ENCODE measurements at regions not wholly inside any gene's neighbourhood (a gene's known extent, or its start where the extent isn't known, plus 50 kb on each side); places are given as distances from the start of the nearest gene placed in this dataset.
"Not testable (repeated sequence)": the region's sequence is repeated elsewhere in the genome, so short reads cannot be mapped to it uniquely, and the experiment has no call there.

DNA sequence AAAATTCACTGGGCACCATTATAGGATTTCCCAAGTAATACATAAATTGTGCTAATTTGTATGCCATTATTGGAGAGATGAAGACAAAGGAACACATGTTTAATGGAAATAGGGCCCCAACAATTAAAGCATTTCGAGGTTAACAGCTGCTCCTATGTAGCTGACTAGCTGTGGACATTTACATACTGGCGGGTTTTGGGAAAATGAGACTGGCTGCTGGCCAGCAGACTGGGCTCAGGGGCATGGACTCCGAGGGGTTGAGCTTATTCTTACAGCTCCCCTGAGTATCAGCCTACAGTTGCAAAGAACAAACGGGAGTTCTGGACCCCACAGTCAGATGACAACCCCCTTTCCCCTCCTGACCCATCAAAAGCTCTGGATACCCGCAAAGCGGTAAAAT is 91.9 kb upstream of the MYO3A start:
- Mint-ChIP-seq H3K9me3 (no peaks in the 10 kb centered on the region), H3K4me1 (no peaks in the 10 kb centered on the region), H3K27me3 (ENCODE audit: low read depth) (peaks cover 2% of the 10 kb centered on the region), H3K27ac (ENCODE audit: unreplicated experiment) (no peak overlapping the region), H3K4me3 (no peak overlapping the region), H3K36me3 (ENCODE audit: low read depth) (no peaks in the 10 kb centered on the region)
- TF ChIP-seq, protein P1, sequence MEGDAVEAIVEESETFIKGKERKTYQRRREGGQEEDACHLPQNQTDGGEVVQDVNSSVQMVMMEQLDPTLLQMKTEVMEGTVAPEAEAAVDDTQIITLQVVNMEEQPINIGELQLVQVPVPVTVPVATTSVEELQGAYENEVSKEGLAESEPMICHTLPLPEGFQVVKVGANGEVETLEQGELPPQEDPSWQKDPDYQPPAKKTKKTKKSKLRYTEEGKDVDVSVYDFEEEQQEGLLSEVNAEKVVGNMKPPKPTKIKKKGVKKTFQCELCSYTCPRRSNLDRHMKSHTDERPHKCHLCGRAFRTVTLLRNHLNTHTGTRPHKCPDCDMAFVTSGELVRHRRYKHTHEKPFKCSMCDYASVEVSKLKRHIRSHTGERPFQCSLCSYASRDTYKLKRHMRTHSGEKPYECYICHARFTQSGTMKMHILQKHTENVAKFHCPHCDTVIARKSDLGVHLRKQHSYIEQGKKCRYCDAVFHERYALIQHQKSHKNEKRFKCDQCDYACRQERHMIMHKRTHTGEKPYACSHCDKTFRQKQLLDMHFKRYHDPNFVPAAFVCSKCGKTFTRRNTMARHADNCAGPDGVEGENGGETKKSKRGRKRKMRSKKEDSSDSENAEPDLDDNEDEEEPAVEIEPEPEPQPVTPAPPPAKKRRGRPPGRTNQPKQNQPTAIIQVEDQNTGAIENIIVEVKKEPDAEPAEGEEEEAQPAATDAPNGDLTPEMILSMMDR (conservative IDR thresholded peaks at IDR 0.05): no peak
- no peak for DNase-seq (ENCODE audit: low read depth, low spot score)

DNA sequence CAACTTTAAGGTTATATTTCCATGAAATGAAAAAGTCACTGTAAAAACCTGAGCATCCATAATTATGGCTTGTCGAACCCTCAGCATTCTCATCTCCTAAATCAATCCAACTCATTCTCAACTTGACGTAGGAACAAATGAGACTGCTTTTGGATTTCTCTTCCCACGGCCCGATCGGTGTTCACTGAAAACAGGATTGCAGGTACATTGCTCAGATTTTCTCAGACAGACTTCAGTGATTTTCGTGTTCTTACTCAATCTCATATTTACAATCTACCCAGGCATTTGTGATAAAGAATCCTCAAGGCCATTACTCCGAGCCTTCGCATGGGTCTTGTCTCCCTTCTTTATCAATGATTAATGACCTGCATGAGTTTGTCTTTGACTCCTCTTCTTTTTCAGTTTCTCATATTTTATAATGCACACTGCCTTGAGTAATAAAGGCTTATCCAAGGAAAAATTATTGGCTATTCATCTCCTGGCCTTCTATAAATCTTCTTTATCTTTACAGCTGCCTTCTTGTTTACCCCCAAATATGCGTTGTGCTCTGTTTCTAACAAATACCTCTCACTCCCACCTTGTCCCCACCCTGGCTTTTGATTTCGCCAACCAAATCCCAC is 90.4 kb upstream of the MYO3A start:
- Mint-ChIP-seq H3K27ac (ENCODE audit: unreplicated experiment) (no peak overlapping the region), H3K4me1 (no peaks in the 10 kb centered on the region), H3K9me3 (no peaks in the 10 kb centered on the region), H3K4me3 (no peak overlapping the region), H3K27me3 (ENCODE audit: low read depth) (peaks cover 2% of the 10 kb centered on the region), H3K36me3 (ENCODE audit: low read depth) (no peaks in the 10 kb centered on the region)
- TF ChIP-seq, protein P1 (conservative IDR thresholded peaks at IDR 0.05): no peak
- DNase-seq (ENCODE audit: low read depth, low spot score): no peak

DNA sequence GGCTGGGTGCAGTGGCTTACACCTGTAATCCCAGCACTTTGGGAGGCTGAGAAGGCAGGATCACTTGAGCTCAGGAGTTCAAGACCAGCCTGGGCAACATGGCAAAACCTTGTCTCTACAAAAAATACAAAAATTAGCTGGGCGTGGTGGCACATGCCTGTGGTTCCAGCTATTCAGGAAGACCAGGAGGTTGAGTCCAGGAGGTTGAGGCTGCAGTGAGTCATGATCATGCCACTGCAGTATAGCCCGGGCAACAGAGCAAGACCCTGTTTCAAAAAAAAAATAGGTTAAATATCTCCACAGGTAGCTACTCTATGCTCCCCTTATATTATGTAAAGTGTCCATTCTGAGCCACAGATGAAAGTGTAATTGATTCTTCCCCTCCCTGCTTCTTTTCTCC is 89.3 kb upstream of the MYO3A start:
- not testable (repeated sequence) for H3K4me3 Mint-ChIP-seq; H3K9me3 Mint-ChIP-seq; H3K27ac Mint-ChIP-seq (ENCODE audit: unreplicated experiment); H3K27me3 Mint-ChIP-seq (ENCODE audit: low read depth); H3K36me3 Mint-ChIP-seq (ENCODE audit: low read depth); H3K4me1 Mint-ChIP-seq; DNase-seq (ENCODE audit: low read depth, low spot score)

DNA sequence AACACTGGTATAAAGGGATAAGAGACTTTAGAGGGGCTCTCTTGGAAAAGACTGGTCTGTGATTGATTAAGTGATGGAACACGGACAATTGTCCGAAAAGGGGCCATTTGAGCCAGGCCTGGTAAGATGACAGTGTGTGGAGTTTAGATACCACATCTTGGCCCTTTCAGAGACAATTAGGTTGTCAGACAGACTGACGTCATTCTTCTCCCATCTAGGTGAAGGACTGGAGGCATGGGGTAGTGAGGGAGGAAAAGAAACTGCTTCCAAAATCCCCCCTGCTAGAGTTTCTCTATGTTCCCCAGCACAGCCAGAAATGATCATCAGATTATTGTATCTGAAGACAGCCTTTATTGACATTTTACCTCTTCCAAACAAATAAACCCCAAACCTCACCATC is 84.8 kb upstream of the MYO3A start:
- H3K27me3 Mint-ChIP-seq (ENCODE audit: low read depth): no peaks in the 10 kb centered on the region
- H3K36me3 Mint-ChIP-seq (ENCODE audit: low read depth): no peaks in the 10 kb centered on the region
- TF ChIP-seq, protein P1 (conservative IDR thresholded peaks at IDR 0.05): no peak
- no peak overlapping the region for H3K27ac Mint-ChIP-seq (ENCODE audit: unreplicated experiment)
- H3K4me3 Mint-ChIP-seq: no peak overlapping the region
- no peak for DNase-seq (ENCODE audit: low read depth, low spot score)
- peaks cover 11% of the 10 kb centered on the region for H3K4me1 Mint-ChIP-seq
- no peaks in the 10 kb centered on the region for H3K9me3 Mint-ChIP-seq

DNA sequence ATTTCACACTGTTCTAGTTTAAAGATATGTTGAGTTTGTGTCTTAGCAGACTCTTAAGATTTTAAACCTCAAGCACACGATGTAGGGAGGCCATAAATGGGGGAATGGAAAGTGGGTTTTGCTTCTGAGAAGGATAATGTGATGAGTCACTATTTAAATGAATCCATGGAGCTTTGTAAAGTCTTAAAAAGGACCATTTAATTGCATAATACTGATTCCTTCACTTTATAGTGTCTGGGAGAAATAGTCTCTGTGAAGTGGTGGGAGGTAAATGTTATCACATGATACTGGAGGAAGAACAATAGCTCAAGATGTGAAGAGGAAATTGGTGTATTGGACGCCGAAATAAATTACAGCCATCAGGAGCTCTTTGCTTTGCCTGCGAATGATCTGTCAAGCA is 84.0 kb upstream of the MYO3A start:
- Mint-ChIP-seq H3K4me3 (no peak overlapping the region), H3K9me3 (no peaks in the 10 kb centered on the region)
- DNase-seq (ENCODE audit: low read depth, low spot score): no peak

DNA sequence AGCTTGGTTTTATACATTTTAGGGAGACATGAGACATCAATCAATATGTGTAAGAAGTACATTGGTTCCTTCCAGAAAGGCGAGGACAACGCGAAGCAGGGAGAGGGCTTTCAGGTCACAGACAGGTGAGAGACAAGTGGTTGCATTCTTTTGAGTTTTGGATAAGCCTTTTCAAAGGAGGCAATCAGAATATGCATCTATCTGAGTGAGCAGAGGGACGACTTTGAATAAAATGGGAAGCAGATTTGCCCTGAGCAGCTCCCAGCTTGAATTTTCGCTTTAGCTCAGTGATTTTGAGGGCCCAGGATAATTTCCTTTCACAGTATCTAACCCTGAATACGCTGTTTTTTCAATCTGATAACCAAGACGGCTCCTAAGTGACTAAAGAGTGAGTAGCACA is 82.5 kb upstream of the MYO3A start:
- Mint-ChIP-seq H3K9me3 (no peaks in the 10 kb centered on the region), H3K27ac (ENCODE audit: unreplicated experiment) (no peak overlapping the region), H3K36me3 (ENCODE audit: low read depth) (no peaks in the 10 kb centered on the region), H3K4me1 (peaks cover 14% of the 10 kb centered on the region), H3K4me3 (no peak overlapping the region), H3K27me3 (ENCODE audit: low read depth) (no peaks in the 10 kb centered on the region)
- no peak for DNase-seq (ENCODE audit: low read depth, low spot score)
- TF ChIP-seq, protein P1 (conservative IDR thresholded peaks at IDR 0.05): no peak

More for the DNA sequence above, 84.0 kb upstream of the MYO3A start:
- H3K36me3 Mint-ChIP-seq (ENCODE audit: low read depth): no peaks in the 10 kb centered on the region
- H3K27ac Mint-ChIP-seq (ENCODE audit: unreplicated experiment): no peak overlapping the region
- TF ChIP-seq, protein P1 (conservative IDR thresholded peaks at IDR 0.05): no peak
- H3K27me3 Mint-ChIP-seq (ENCODE audit: low read depth): no peaks in the 10 kb centered on the region
- H3K4me1 Mint-ChIP-seq: peaks cover 11% of the 10 kb centered on the region
